SU-DHL-6 (cell line): ENCODE measurements at regions not wholly inside any gene's neighbourhood (a gene's known extent, or its start where the extent isn't known, plus 50 kb on each side); places are given as distances from the start of the nearest gene placed in this dataset.

Experiments used
- H2AFZ ChIP-seq: fragments of 200-600 bp; sonication (generic); 2 replicates; pipeline ENCODE4 v1.6.1; 2014; ENCODE audit warnings: low read depth, mild to moderate bottlenecking, moderate library complexity, mixed read lengths, antibody characterized with exemption, low read length; ENCODE audit not compliant: severe bottlenecking
- H3F3A ChIP-seq: fragments of 200-600 bp; shearing (Covaris generic); 2 replicates; pipeline ENCODE4 v1.6.0; 2016; ENCODE audit warnings: antibody characterized with exemption, mild to moderate bottlenecking; ENCODE audit not compliant: insufficient read depth
- H3K27ac ChIP-seq: fragments of 200-600 bp; sonication (generic); 2 replicates; pipeline ENCODE4 v1.5.1; 2016; ENCODE audit warnings: low read depth, mild to moderate bottlenecking, low read length, moderate library complexity, mixed read lengths
- H3K27me3 ChIP-seq: fragments of 200-600 bp; sonication (generic), shearing (Covaris generic); 2 replicates; pipeline ENCODE4 v1.6.0; 2014; ENCODE audit warnings: mild to moderate bottlenecking, low read length
- H3K36me3 ChIP-seq: fragments of 200-600 bp; sonication (generic); 2 replicates; pipeline ENCODE4 v1.6.1; 2014; ENCODE audit warnings: mild to moderate bottlenecking, low read length, mixed read lengths
- H3K4me2 ChIP-seq: fragments of 300-600, 200-600 bp; shearing (Covaris generic), sonication (generic); 2 replicates; pipeline ENCODE4 v1.6.0; 2014; ENCODE audit warnings: low read length, low read depth, mild to moderate bottlenecking; ENCODE audit not compliant: poor library complexity, severe bottlenecking
- H3K4me3 ChIP-seq: fragments of 200-600 bp; sonication (generic); 2 replicates; pipeline ENCODE4 v1.5.1; 2014; ENCODE audit warnings: antibody characterized with exemption, low read length, mild to moderate bottlenecking, mixed read lengths; ENCODE audit not compliant: insufficient read depth, poor library complexity, severe bottlenecking
- H3K79me2 ChIP-seq: fragments of 200-600 bp; sonication (generic); 2 replicates; pipeline ENCODE4 v1.6.1; 2014; ENCODE audit warnings: mild to moderate bottlenecking, low read length, moderate library complexity; ENCODE audit not compliant: insufficient read depth
- H3K9ac ChIP-seq: fragments of 200-600 bp; sonication (generic); 2 replicates; pipeline ENCODE4 v1.7.0; 2014; ENCODE audit warnings: mild to moderate bottlenecking, low read length
- H3K9me2 ChIP-seq: fragments of 200-600 bp; sonication (generic); replicated peaks from 2 replicates; pipeline ENCODE4 v1.6.1; 2014; ENCODE audit warnings: low read length; ENCODE audit not compliant: insufficient read depth
- H3K9me3 ChIP-seq: fragments of 200-600 bp; sonication (generic); 2 replicates; pipeline ENCODE4 v1.6.1; 2014; ENCODE audit warnings: low read length, mixed read lengths; ENCODE audit not compliant: insufficient read depth
- H4K20me1 ChIP-seq: fragments of 200-600 bp; sonication (generic); 2 replicates; pipeline ENCODE4 v1.6.1; 2014; ENCODE audit warnings: low read depth, mild to moderate bottlenecking, antibody characterized with exemption, low read length, moderate library complexity, mixed read lengths
- EZH2phosphoT487 ChIP-seq: fragments of 200-600 bp; sonication (generic), shearing (Covaris generic); conservative IDR thresholded peaks from 2 replicates; pipeline ENCODE4 v1.6.1; 2018; ENCODE audit warnings: mild to moderate bottlenecking, antibody characterized with exemption, low read length, moderate library complexity, mixed read lengths
- TF ChIP-seq, protein P1 (sequence below): fragments of 200-600 bp; sonication (generic); IDR thresholded peaks from one replicate; pipeline ENCODE4 v1.5.1; 2017; ENCODE audit warnings: antibody characterized with exemption, mild to moderate bottlenecking, low read length, moderate library complexity; ENCODE audit not compliant: insufficient read depth, poor library complexity, severe bottlenecking

DNA sequence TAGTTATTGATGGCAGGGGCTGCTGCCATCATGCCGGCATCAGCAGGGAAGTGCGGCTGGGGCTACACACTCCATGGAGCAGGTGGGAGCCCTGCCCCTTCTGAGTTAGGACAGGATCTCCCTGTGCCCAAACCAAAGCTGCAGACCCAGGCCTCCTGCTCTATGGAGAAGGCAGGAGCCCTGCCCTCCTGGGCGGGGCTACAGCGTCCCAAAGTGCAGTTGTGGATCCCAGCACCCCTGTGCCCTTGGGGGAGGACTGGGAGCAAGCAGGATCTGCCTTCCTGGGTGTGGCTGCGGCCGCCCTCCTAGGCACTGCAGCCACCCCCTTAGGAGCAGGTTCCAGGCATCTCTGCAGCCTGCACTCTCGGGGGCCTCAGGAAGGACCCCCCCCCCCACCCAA, 1392.4 kb upstream of the SLC39A10 start:
- H3K27me3 ChIP-seq: no peaks in the 10 kb centered on the region
- no peaks in the 10 kb centered on the region for H4K20me1 ChIP-seq
- no peak overlapping the region for H3K4me3 ChIP-seq

GRCh38 chr2:194260185-194260584, 1396.8 kb upstream of the SLC39A10 start:
- no peaks in the 10 kb centered on the region for H3F3A ChIP-seq
- H3K79me2 ChIP-seq: no peaks in the 10 kb centered on the region
- H3K4me2 ChIP-seq: no peak overlapping the region
- H3K4me3 ChIP-seq: no peak overlapping the region
- TF ChIP-seq, protein P1, sequence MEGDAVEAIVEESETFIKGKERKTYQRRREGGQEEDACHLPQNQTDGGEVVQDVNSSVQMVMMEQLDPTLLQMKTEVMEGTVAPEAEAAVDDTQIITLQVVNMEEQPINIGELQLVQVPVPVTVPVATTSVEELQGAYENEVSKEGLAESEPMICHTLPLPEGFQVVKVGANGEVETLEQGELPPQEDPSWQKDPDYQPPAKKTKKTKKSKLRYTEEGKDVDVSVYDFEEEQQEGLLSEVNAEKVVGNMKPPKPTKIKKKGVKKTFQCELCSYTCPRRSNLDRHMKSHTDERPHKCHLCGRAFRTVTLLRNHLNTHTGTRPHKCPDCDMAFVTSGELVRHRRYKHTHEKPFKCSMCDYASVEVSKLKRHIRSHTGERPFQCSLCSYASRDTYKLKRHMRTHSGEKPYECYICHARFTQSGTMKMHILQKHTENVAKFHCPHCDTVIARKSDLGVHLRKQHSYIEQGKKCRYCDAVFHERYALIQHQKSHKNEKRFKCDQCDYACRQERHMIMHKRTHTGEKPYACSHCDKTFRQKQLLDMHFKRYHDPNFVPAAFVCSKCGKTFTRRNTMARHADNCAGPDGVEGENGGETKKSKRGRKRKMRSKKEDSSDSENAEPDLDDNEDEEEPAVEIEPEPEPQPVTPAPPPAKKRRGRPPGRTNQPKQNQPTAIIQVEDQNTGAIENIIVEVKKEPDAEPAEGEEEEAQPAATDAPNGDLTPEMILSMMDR: no peak
- no peak for TF ChIP-seq EZH2phosphoT487
- peak overlapping the region; percentile 25 for H2AFZ ChIP-seq
- H3K9ac ChIP-seq: no peak overlapping the region
- H3K36me3 ChIP-seq: no peaks in the 10 kb centered on the region
- no peaks in the 10 kb centered on the region for H3K27me3 ChIP-seq
- no peak overlapping the region for H3K27ac ChIP-seq
- no peaks in the 10 kb centered on the region for H4K20me1 ChIP-seq
- 0 out of 2 replicates have a peak, but pooled peaks cover 4% of the 10 kb centered on the region for H3K9me3 ChIP-seq
- H3K9me2 ChIP-seq: no peaks in the 10 kb centered on the region

More for the DNA sequence above, 1392.4 kb upstream of the SLC39A10 start:
- TF ChIP-seq, protein P1: no peak
- TF ChIP-seq EZH2phosphoT487: no peak
- Histone ChIP-seq H3K36me3 (no peaks in the 10 kb centered on the region), H3K9me2 (no peaks in the 10 kb centered on the region), H3K9me3 (no peaks in the 10 kb centered on the region), H3K4me2 (no peak overlapping the region), H3K79me2 (no peaks in the 10 kb centered on the region), H3K27ac (no peak overlapping the region), H3K9ac (no peak overlapping the region), H2AFZ (no peak overlapping the region), H3F3A (no peaks in the 10 kb centered on the region)

DNA sequence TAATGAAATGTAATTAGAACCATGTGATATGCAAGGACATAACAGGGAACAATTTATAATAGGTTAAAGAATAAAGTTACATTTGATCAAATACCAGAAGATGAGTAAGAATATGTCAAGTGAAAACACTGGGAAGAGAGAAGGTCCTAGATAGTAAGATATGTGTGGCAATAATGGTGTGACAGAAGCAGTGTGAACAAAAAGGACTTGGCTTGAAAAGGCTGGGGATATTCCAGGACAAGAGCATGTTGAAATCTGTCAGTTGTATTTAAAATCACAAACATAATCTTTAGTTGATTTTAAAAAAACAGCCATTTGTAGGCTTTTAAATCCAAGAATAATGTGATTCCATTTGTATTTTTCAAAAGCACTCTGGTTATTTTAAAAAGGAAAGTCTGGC, 1399.9 kb upstream of the SLC39A10 start:
- no peaks in the 10 kb centered on the region for H4K20me1 ChIP-seq
- peaks cover 22% of the 10 kb centered on the region; the same call in 1 of the 2 replicates for H3K9me3 ChIP-seq
- TF ChIP-seq EZH2phosphoT487: no peak
- TF ChIP-seq, protein P1: no peak
- H3K79me2 ChIP-seq: no peaks in the 10 kb centered on the region
- no peak overlapping the region for H3K27ac ChIP-seq
- no peak overlapping the region for H3K4me3 ChIP-seq
- no peaks in the 10 kb centered on the region for H3F3A ChIP-seq
- H3K9me2 ChIP-seq: no peaks in the 10 kb centered on the region
- peak overlapping the region; percentile 13 for H2AFZ ChIP-seq
- no peaks in the 10 kb centered on the region for H3K36me3 ChIP-seq
- H3K4me2 ChIP-seq: no peak overlapping the region
- no peaks in the 10 kb centered on the region for H3K27me3 ChIP-seq
- no peak overlapping the region for H3K9ac ChIP-seq
